Dedifferentiated amniotic fluid mesenchymal stem cell (primary cell): ENCODE measurements at regions not wholly inside any gene's neighbourhood (a gene's known extent, or its start where the extent isn't known, plus 50 kb on each side); places are given as distances from the start of the nearest gene placed in this dataset.
"Not testable (repeated sequence)": the region's sequence is repeated elsewhere in the genome, so short reads cannot be mapped to it uniquely, and the experiment has no call there.

ENCODE experiments used
- DNase-seq: peaks from one replicate; pipeline ENCODE4 v3.0.0-alpha.2; 2016; ENCODE audit errors: extremely low spot score

DNA sequence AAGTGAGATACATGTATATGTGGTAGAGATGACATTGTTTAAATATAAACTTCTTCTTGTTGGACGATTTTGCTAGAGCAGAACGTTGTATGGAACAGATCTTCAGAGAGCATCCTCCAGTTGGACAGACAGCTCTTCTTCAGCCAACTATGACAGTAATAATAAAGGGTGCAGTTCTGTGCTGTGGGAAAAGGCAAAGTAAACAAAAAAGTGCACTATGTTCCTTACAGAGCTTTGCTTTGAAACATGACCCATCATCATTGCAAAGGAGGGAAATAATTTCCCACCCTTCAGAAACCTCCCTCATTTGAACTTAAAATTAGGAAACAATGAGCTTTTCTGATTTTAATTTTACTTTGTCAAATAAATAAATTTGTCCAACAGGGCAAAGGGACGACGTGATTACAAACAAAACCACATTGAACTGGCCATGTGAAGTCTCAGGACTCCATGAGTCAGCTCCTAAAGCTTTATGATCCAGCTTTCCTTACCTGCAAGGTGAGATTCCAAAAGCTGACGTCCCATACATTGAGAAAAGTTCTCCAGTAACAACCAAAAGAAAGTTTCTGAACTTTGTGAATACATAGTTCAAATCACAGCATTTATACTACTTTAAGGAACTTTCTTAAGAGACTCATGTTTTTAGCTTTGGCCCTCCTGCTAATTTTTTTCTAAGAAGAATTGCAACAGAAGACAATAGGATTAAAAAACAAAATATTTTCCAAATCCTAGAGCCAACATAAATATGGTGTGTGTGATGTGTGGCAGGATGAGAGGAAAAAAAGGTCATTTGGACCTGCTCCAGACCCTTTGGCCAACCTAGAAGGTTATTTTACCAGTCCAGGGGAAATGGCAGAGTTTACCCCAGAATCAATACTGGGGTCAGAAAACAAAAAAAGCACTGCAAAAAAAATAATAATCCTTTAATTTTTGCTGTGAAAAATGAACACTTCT, 565.4 kb upstream of the NRP1 start:
- no peak for DNase-seq

DNA sequence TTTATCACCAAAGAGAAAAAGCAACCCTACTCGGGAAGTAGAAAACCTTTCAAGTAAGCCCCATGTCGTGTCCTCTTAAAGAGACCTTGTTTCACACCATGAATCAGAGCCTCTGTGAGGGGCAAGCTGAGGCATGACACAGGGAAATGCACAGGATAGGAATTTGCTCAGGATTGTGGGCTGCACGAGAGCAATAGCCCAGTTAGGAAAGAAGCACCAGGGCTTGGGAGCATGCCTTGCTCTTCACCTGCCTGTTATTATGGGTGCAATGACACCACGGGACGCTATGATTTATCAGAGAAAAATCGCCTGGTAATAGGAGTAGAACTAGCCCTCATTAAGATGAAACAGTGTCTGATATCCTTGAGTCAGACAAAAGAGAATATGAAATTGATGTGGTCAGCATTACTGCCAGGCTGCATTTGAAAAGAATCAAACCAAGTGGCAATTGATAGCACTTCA, 562.9 kb upstream of the NRP1 start:
- DNase-seq: no peak

DNA sequence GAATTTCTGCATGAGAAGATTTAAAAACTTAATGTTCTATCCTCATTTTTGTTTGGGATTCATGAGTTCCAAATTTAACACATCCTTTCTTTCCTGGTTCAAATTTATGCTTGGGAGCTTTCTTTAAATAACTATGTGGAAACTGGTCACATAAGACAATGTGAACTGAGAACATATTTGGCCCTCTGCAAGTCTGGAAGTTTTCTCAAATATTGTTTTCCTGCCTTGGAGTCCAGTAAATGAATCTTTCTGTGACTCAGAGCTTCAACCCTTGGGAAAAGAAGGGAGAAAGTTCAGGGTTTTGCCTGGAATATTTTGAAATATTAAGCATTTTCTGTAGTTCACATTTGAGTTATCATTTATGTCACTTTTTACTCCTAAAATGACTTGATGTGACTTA, 559.0 kb upstream of the NRP1 start:
- DNase-seq: no peak

DNA sequence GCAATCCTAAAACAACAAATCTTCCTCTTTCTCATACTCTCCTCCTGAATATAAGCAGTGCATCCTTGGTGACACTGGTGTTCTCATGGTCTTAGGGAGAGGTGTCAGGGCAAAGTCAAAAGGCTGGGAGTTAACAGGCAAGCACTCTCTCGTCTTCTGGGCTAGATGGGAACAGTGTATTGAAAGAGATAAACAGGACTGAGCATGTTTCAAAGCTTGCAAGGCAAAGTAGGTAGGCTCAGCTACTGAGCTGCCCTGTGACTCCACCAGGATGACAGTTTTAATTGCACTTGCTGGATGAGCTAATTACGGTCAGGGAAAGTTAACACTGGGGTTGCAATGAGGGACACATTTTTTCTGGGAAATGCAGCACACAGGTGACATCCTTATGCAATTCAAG, 554.9 kb upstream of the NRP1 start:
- DNase-seq: no peak

DNA sequence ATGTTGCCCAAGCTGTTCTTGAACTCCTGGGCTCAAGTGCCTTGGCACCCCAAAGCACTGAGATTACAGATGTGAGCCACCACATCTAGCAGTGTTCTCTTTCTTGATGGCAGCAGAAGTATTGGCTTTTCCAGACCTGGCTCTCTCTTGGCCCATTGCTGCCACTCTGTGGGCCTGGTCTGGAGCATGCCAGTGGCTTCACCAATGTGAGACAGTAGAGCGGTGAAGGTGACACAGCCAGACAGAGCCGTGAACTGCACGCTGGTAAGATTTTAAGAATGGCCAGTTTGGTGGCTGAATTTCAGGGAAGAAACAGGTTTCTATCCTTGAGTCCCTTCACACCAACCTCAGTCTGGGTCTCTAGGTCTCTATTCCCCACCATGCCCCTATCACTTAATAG, 552.7 kb upstream of the NRP1 start:
- no peak for DNase-seq

GRCh38 chr10:33886299-33886698, 551.8 kb upstream of the NRP1 start:
- DNase-seq: no peak

GRCh38 chr10:33884604-33885003, 550.1 kb upstream of the NRP1 start:
- DNase-seq: no peak

GRCh38 chr10:33883881-33884280, 549.4 kb upstream of the NRP1 start:
- no peak for DNase-seq

DNA sequence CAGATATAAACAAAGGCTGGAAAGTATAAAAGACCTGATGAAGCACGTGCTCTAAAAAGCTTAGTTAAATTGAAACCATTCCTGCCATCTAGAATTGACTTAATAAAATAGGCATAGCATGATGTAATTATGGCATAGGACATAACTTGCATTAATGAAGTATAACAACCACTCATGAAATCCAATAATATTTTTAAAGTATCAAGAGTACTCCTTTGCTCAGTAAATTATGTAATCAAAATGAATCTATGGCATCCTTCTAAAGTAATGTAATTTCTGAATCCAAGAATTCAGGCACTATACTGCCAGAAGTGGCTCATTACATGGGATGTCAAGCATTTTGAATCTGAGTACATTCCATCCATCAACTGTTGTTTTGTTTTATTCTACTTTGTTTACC, 548.5 kb upstream of the NRP1 start:
- no peak for DNase-seq

DNA sequence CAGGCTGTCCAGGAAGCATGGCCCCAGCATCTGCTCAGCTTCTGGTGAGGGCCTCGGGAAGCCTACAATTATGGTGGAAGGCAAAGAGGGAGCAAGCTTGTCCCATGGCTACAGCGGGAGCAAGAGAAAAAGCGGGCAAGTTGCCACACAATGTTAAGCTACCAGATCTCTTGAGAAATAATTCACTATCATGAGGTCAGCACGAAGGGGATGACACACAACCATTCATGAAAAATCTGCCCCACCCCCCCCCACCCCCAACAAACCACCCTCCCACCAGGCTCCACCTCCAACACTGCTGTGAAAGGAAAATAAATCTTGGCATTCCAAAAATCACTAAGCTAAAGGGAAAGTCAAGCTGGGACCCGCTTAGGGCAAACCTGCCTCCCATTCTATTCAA, 545.8 kb upstream of the NRP1 start:
- DNase-seq: no peak

- no peak for DNase-seq
Observed at GRCh38 chr10:33878238-33878786, 543.8 kb upstream of the NRP1 start.

- DNase-seq: no peak
Observed at GRCh38 chr10:33876584-33877400, 542.3 kb upstream of the NRP1 start.

GRCh38 chr10:33875924-33876583, 541.6 kb upstream of the NRP1 start:
- DNase-seq: no peak

DNA sequence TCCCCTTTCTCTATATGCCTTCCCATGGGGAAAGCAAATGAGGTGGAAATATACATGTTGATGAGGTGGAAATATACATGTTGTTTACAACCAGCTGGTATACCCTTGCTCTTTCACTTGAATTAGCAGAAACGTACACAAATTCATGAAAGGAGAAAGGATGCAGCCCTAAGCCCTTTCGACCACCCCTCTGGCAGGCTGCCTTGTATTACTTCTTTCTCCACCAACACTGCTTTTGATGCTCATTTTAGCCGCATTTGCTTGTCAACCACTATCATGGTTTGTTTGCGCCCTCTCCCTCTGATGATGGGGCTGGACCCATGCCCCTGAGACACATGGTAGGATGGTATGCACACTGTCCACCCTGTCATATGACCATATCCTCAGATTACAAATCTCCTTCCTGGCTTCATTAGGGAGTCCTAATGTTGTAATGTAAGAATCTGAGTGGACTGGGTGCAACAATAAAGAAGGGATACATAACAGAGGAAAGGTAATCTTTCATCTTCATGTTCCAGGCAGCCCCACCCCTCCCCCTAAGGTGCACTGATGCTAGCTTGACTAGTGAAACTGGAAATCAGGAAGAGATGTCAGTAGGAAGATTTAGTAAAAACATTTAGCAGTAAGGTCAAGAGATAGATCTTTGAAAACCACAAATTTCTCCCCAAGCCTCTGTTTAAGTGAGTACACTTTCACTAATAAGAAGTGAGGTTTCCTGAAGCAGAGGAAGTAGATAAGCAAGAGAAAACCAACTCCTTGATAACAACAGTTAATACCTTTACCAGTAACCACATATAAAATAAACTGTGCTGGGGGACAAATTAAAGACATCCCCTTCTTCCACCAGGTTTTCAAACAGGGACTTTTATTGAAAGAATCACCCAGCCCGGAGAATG, 536.8 kb upstream of the NRP1 start:
- no peak for DNase-seq

- DNase-seq: no peak
Observed at GRCh38 chr10:33869481-33869880, 535.0 kb upstream of the NRP1 start.

DNA sequence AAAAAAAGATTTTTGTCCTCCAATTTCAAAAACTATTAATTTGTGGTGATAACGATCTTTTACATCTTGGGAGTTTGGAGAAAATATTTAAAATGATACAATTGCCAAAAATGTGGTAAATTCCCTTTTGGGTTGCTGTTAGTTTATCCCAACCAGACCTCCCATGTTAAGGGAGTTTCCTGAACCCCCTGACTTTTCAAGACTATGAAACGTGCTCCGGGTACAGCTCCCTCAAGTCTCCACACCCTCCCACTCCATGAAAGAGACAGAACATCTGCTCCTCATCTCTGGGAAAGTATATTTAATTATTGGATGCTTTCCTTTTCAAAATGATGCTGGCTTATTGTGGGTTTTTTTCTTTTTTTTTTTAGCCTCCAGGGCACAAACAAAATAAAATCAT, 534.6 kb upstream of the NRP1 start:
- peak; percentile 31 for DNase-seq

DNA sequence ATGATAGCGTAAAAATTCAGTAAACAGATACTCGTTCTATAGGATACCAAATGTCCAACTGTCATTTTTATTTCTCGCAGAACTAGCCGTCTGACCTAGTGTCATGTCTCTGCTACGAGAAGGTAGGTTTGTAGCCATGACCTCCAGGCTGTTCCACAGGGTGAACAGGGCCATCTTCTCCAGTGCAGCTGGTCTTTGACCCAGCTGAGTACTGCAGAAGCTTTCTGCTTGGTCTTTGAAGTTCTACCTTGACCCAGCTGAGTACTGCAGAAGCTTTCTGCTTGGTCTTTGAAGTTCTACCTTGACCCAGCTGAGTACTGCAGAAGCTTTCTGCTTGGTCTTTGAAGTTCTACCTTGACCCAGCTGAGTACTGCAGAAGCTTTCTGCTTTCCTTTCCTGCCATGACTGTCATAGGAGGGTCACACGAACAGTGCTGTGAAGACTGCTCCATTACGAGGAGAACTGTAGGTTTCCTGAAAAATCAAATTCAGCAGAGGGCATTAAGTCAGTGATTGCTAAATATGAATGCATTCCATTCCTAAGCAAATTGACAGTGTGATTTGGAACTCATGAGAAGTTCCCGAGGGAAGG, 532.8 kb upstream of the NRP1 start:
- not testable (repeated sequence) for DNase-seq

GRCh38 chr10:33863352-33863751, 528.9 kb upstream of the NRP1 start:
- DNase-seq: no peak

- DNase-seq: no peak
Observed at GRCh38 chr10:33862536-33863105, 528.2 kb upstream of the NRP1 start.

GRCh38 chr10:33861833-33862232, 527.4 kb upstream of the NRP1 start:
- no peak for DNase-seq
